MM.1S (cell line): ENCODE measurements at regions not wholly inside any gene's neighbourhood (a gene's known extent, or its start where the extent isn't known, plus 50 kb on each side); places are given as distances from the start of the nearest gene placed in this dataset.

Experiments
- DNase-seq: peaks from one replicate; pipeline ENCODE4 v3.0.0-alpha.2; 2015
- H2AFZ ChIP-seq: fragments of 300-600 bp; sonication (generic); 2 replicates; pipeline ENCODE4 v1.6.0; 2016; ENCODE audit warnings: antibody characterized with exemption, low read length
- H3F3A ChIP-seq: fragments of 300-600 bp; sonication (generic); 2 replicates; pipeline ENCODE4 v1.6.1; 2016; ENCODE audit warnings: mild to moderate bottlenecking, antibody characterized with exemption, low read length, moderate library complexity, mixed read lengths; ENCODE audit not compliant: insufficient read depth
- H3K27ac ChIP-seq: fragments of 300-600 bp; sonication (generic); 2 replicates; pipeline ENCODE4 v1.5.1; 2016; ENCODE audit warnings: mild to moderate bottlenecking, low read length
- H3K27me3 ChIP-seq: fragments of 300-600 bp; sonication (generic); replicated peaks from 2 replicates; pipeline ENCODE4 v1.6.0; 2016; ENCODE audit warnings: low read length; ENCODE audit not compliant: insufficient read depth
- H3K36me3 ChIP-seq: fragments of 300-600 bp; sonication (generic); replicated peaks from 2 replicates; pipeline ENCODE4 v1.6.1; 2016; ENCODE audit warnings: mild to moderate bottlenecking, low read length, mixed read lengths; ENCODE audit not compliant: insufficient read depth
- H3K4me1 ChIP-seq: fragments of 300-600 bp; sonication (generic); 2 replicates; pipeline ENCODE4 v1.6.1; 2016; ENCODE audit warnings: low read length, mixed read lengths
- H3K4me2 ChIP-seq: fragments of 300-600 bp; sonication (generic); 2 replicates; pipeline ENCODE4 v1.6.0; 2016; ENCODE audit warnings: low read depth, low read length
- H3K4me3 ChIP-seq: fragments of 300-600 bp; sonication (generic); 2 replicates; pipeline ENCODE4 v1.5.1; 2016; ENCODE audit warnings: low read length, mixed read lengths
- H3K79me2 ChIP-seq: fragments of 300-600 bp; sonication (generic); 2 replicates; pipeline ENCODE4 v1.6.1; 2016; ENCODE audit warnings: mixed run types, low read length, mixed read lengths
- H3K9ac ChIP-seq: fragments of 300-600 bp; sonication (generic); 2 replicates; pipeline ENCODE4 v1.6.1; 2016; ENCODE audit warnings: low read length, mixed read lengths
- H3K9me2 ChIP-seq: fragments of 300-600 bp; sonication (generic); replicated peaks from 2 replicates; pipeline ENCODE4 v1.6.1; 2016; ENCODE audit warnings: mild to moderate bottlenecking, low read length, mixed read lengths; ENCODE audit not compliant: insufficient read depth
- H3K9me3 ChIP-seq: fragments of 300-600 bp; sonication (generic); replicated peaks from 2 replicates; pipeline ENCODE4 v1.6.1; 2016; ENCODE audit warnings: mild to moderate bottlenecking, low read length, mixed read lengths; ENCODE audit not compliant: insufficient read depth
- H4K20me1 ChIP-seq: fragments of 300-600 bp; sonication (generic); 2 replicates; pipeline ENCODE4 v1.6.1; 2016; ENCODE audit warnings: mild to moderate bottlenecking, low read length, moderate library complexity, mixed read lengths; ENCODE audit not compliant: insufficient read depth
- CTCF ChIP-seq: fragments of 300-600 bp; sonication (generic); IDR thresholded peaks from 2 replicates; pipeline ENCODE4 v1.5.1; 2016; ENCODE audit warnings: antibody characterized with exemption, low read length, mixed read lengths
- EZH2 ChIP-seq: fragments of 300-600 bp; sonication (generic); optimal IDR thresholded peaks from 2 replicates; pipeline ENCODE3; 2017; ENCODE audit warnings: low read depth, mild to moderate bottlenecking, antibody characterized with exemption, low read length, mixed read lengths
- EZH2phosphoT487 ChIP-seq: fragments of 300-600 bp; sonication (generic); IDR thresholded peaks from 2 replicates; pipeline ENCODE4 v1.6.1; 2018; ENCODE audit warnings: antibody characterized with exemption, low read length

- Histone ChIP-seq H3K27me3 (no peaks in the 10 kb centered on the region), H3K4me2 (no peak overlapping the region), H3K4me1 (no peaks in the 10 kb centered on the region), H3K4me3 (no peak overlapping the region), H3K36me3 (no peaks in the 10 kb centered on the region), H3K9ac (no peak overlapping the region), H3K27ac (no peak overlapping the region), H3F3A (no peaks in the 10 kb centered on the region), H3K9me2 (no peaks in the 10 kb centered on the region), H2AFZ (no peak overlapping the region), H3K79me2 (no peaks in the 10 kb centered on the region), H3K9me3 (no peaks in the 10 kb centered on the region), H4K20me1 (no peaks in the 10 kb centered on the region)
- DNase-seq = no peak
- no peak for TF ChIP-seq EZH2phosphoT487
- no peak for TF ChIP-seq EZH2
- no peak for TF ChIP-seq CTCF
Measured at GRCh38 chr12:124190312-124191023, 104.4 kb upstream of the RFLNA start.

GRCh38 chr12:124191024-124191359, 103.9 kb upstream of the RFLNA start:
- Histone ChIP-seq H2AFZ (no peak overlapping the region), H3K4me1 (no peaks in the 10 kb centered on the region), H3K79me2 (no peaks in the 10 kb centered on the region), H3K4me3 (no peak overlapping the region), H3K36me3 (no peaks in the 10 kb centered on the region), H3K27ac (no peak overlapping the region), H3K4me2 (no peak overlapping the region), H3F3A (no peaks in the 10 kb centered on the region), H3K9me2 (no peaks in the 10 kb centered on the region), H4K20me1 (no peaks in the 10 kb centered on the region), H3K9ac (no peak overlapping the region), H3K27me3 (no peaks in the 10 kb centered on the region), H3K9me3 (no peaks in the 10 kb centered on the region)
- TF ChIP-seq EZH2phosphoT487 (no peak), EZH2 (no peak), CTCF (no peak)
- DNase-seq = no peak

GRCh38 chr12:124191966-124192365, 102.9 kb upstream of the RFLNA start:
- Histone ChIP-seq H3K27me3 (no peaks in the 10 kb centered on the region), H3K4me1 (no peaks in the 10 kb centered on the region), H3K4me3 (no peak overlapping the region), H4K20me1 (no peaks in the 10 kb centered on the region), H3K9ac (no peak overlapping the region), H3K9me3 (no peaks in the 10 kb centered on the region), H3K9me2 (no peaks in the 10 kb centered on the region), H3K79me2 (no peaks in the 10 kb centered on the region), H2AFZ (no peak overlapping the region), H3K27ac (no peak overlapping the region), H3K4me2 (no peak overlapping the region), H3F3A (no peaks in the 10 kb centered on the region), H3K36me3 (no peaks in the 10 kb centered on the region)
- no peak for TF ChIP-seq EZH2
- TF ChIP-seq CTCF = no peak
- TF ChIP-seq EZH2phosphoT487 = no peak
- DNase-seq = no peak
